ENCODE measurements at regions not wholly inside any gene's neighbourhood (a gene's known extent, or its start where the extent isn't known, plus 50 kb on each side); places are given as distances from the start of the nearest gene placed in this dataset.
"Not testable (repeated sequence)": the region's sequence is repeated elsewhere in the genome, so short reads cannot be mapped to it uniquely, and the experiment has no call there.

GRCh38 chr10:53331460-53331859 lies 558.9 kb upstream of the MBL2 start:
- H3K27ac Mint-ChIP-seq = no peak overlapping the region
- peaks cover 35% of the 10 kb centered on the region for H3K9me3 Mint-ChIP-seq
- Histone ChIP-seq H3K9ac (ENCODE audit: extremely low read depth, low read length, poor library complexity, severe bottlenecking) (no peak overlapping the region), H3K27ac (ENCODE audit: low read depth, low read length) (no peak overlapping the region), H3K9me3 (ENCODE audit: control insufficient read depth, low read length) (peaks cover 29% of the 10 kb centered on the region), H3K36me3 (ENCODE audit: control insufficient read depth, insufficient read depth, low read length) (no peaks in the 10 kb centered on the region), H3K4me1 (ENCODE audit: control insufficient read depth, insufficient read depth, low read length) (no peaks in the 10 kb centered on the region), H3K27me3 (ENCODE audit: control insufficient read depth, insufficient read depth, low read length, poor library complexity, severe bottlenecking) (no peaks in the 10 kb centered on the region), H3K4me3 (ENCODE audit: low read length) (no peak overlapping the region)
- no peak for TF ChIP-seq CTCF (conservative IDR thresholded peaks at IDR 0.05)
- H3K4me3 Mint-ChIP-seq = no peak overlapping the region
- no peaks in the 10 kb centered on the region for H3K4me1 Mint-ChIP-seq
- peaks cover 9% of the 10 kb centered on the region for H3K36me3 Mint-ChIP-seq (ENCODE audit: low read depth)
- DNase-seq = no peak
- H3K27me3 Mint-ChIP-seq (ENCODE audit: insufficient read depth) = no peaks in the 10 kb centered on the region

- not testable (repeated sequence) for H3K9me3 Mint-ChIP-seq; H3K27me3 ChIP-seq (ENCODE audit: control insufficient read depth, insufficient read depth, low read length, poor library complexity, severe bottlenecking); DNase-seq; H3K27ac Mint-ChIP-seq; H3K9ac ChIP-seq (ENCODE audit: extremely low read depth, low read length, poor library complexity, severe bottlenecking); H3K4me3 Mint-ChIP-seq; H3K27me3 Mint-ChIP-seq (ENCODE audit: insufficient read depth); H3K4me3 ChIP-seq (ENCODE audit: low read length); H3K27ac ChIP-seq (ENCODE audit: low read depth, low read length); H3K36me3 ChIP-seq (ENCODE audit: control insufficient read depth, insufficient read depth, low read length); H3K4me1 Mint-ChIP-seq; H3K4me1 ChIP-seq (ENCODE audit: control insufficient read depth, insufficient read depth, low read length); H3K9me3 ChIP-seq (ENCODE audit: control insufficient read depth, low read length); H3K36me3 Mint-ChIP-seq (ENCODE audit: low read depth)
- WGBS, 2 experiments (ENCODE audit: insufficient coverage in 1 of 2, insufficient read length in 1 of 2) = 63 to 72% methylated on average over 5 to 6 of the region's 10 CpGs
Measured at GRCh38 chr10:53326401-53327305, 554.1 kb upstream of the MBL2 start.

GRCh38 chr10:53325066-53325465 lies 552.5 kb upstream of the MBL2 start:
- Mint-ChIP-seq H3K4me3 (no peak overlapping the region), H3K4me1 (no peaks in the 10 kb centered on the region), H3K9me3 (peaks cover 2% of the 10 kb centered on the region), H3K27ac (no peak overlapping the region), H3K27me3 (ENCODE audit: insufficient read depth) (no peaks in the 10 kb centered on the region), H3K36me3 (ENCODE audit: low read depth) (no peaks in the 10 kb centered on the region)
- Histone ChIP-seq H3K4me3 (ENCODE audit: low read length) (no peak overlapping the region), H3K36me3 (ENCODE audit: control insufficient read depth, insufficient read depth, low read length) (no peaks in the 10 kb centered on the region), H3K9me3 (ENCODE audit: control insufficient read depth, low read length) (no peaks in the 10 kb centered on the region), H3K27ac (ENCODE audit: low read depth, low read length) (no peak overlapping the region), H3K4me1 (ENCODE audit: control insufficient read depth, insufficient read depth, low read length) (no peaks in the 10 kb centered on the region), H3K27me3 (ENCODE audit: control insufficient read depth, insufficient read depth, low read length, poor library complexity, severe bottlenecking) (no peaks in the 10 kb centered on the region), H3K9ac (ENCODE audit: extremely low read depth, low read length, poor library complexity, severe bottlenecking) (no peak overlapping the region)
- TF ChIP-seq CTCF (conservative IDR thresholded peaks at IDR 0.05) = no peak
- WGBS, 2 experiments (ENCODE audit: insufficient coverage in 1 of 2, insufficient read length in 1 of 2) = 82% methylated on average over 2 to 4 of the region's 5 CpGs
- no peak for DNase-seq

GRCh38 chr10:53315709-53316108 lies 543.1 kb upstream of the MBL2 start:
- Mint-ChIP-seq H3K4me1 (no peaks in the 10 kb centered on the region), H3K27ac (no peak overlapping the region), H3K36me3 (ENCODE audit: low read depth) (no peaks in the 10 kb centered on the region), H3K4me3 (no peak overlapping the region), H3K27me3 (ENCODE audit: insufficient read depth) (no peaks in the 10 kb centered on the region), H3K9me3 (peaks cover 2% of the 10 kb centered on the region)
- Histone ChIP-seq H3K36me3 (ENCODE audit: control insufficient read depth, insufficient read depth, low read length) (no peaks in the 10 kb centered on the region), H3K4me1 (ENCODE audit: control insufficient read depth, insufficient read depth, low read length) (no peaks in the 10 kb centered on the region), H3K27me3 (ENCODE audit: control insufficient read depth, insufficient read depth, low read length, poor library complexity, severe bottlenecking) (no peaks in the 10 kb centered on the region), H3K4me3 (ENCODE audit: low read length) (no peak overlapping the region), H3K9me3 (ENCODE audit: control insufficient read depth, low read length) (peaks cover 7% of the 10 kb centered on the region), H3K27ac (ENCODE audit: low read depth, low read length) (no peak overlapping the region), H3K9ac (ENCODE audit: extremely low read depth, low read length, poor library complexity, severe bottlenecking) (no peak overlapping the region)
- DNase-seq = no peak
- TF ChIP-seq CTCF (conservative IDR thresholded peaks at IDR 0.05) = peak; percentile 15

Data from endodermal cell (in vitro differentiated cells).